Adrenal gland (tissue), 5 donors: ENCODE measurements at regions not wholly inside any gene's neighbourhood (a gene's known extent, or its start where the extent isn't known, plus 50 kb on each side); places are given as distances from the start of the nearest gene placed in this dataset.

Experiments used
- CTCF ChIP-seq, 6 experiments: fragments of 450-650 bp in 4 of 6; fragments of 200-600 bp in 2 of 6; sonication (generic) in 1 of 6; IDR thresholded peaks; 1 replicate in 5 of 6; 2 replicates in 1 of 6; pipeline versions ENCODE4 v1.5.1 to v1.8.0; 2016 to 2021; ENCODE audit warnings: antibody characterized with exemption in 6 of 6, mild to moderate bottlenecking in 2 of 6, moderate library complexity in 1 of 6
- POLR2A ChIP-seq, 2 donors: fragments of 450-650 bp; IDR thresholded peaks; one replicate each; pipeline ENCODE4 v1.6.1; 2017; ENCODE audit warnings: antibody characterized with exemption in 2 of 2, mild to moderate bottlenecking in 2 of 2, moderate library complexity in 1 of 2
- donor health status: DM: no; HTN: no; CAD: no.

DNA sequence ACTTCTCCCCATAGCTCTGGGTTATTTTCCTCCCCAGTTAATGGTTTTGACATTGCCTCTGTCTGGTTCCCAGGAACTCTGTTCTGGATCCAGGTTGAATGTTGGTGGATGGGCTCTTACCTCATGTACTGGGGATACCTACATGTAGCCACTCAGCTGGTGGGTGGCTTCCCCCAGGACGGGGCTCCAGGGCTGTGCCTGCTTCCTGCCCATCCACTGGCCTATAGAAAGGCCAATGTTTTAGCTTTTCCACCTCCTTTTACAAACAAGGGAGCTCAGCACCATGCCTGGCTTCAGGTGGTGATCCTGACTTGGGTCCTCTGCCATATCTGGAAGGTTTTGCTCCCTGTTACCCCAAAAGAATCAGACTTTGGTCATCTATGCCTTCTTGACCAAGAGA lies 120.2 kb downstream of the AKAP11 start:
- no peak for TF ChIP-seq CTCF (IDR thresholded peaks at IDR 0.05)
- TF ChIP-seq POLR2A (IDR thresholded peaks at IDR 0.05) = no peak
